ENCODE measurements at regions not wholly inside any gene's neighbourhood (a gene's known extent, or its start where the extent isn't known, plus 50 kb on each side); places are given as distances from the start of the nearest gene placed in this dataset.
A peak's percentile ranks its signal among the peaks of the same experiment; 100 is the strongest.

- Histone ChIP-seq H3K4me1 (ENCODE audit: insufficient read depth) (no peaks in the 10 kb centered on the region), H3F3A (replicated peaks; ENCODE audit: low read depth) (no peaks in the 10 kb centered on the region), H3K79me2 (replicated peaks; ENCODE audit: insufficient read depth) (no peaks in the 10 kb centered on the region), H3K36me3 (ENCODE audit: insufficient read depth) (no peaks in the 10 kb centered on the region), H3K4me3 (no peak overlapping the region), H3K27ac (ENCODE audit: low read depth) (no peak overlapping the region), H3K4me2 (no peak overlapping the region), H3K9me2 (ENCODE audit: insufficient read depth) (no peaks in the 10 kb centered on the region), H3K27me3 (ENCODE audit: insufficient read depth) (no peaks in the 10 kb centered on the region), H4K20me1 (replicated peaks; ENCODE audit: insufficient read depth) (no peaks in the 10 kb centered on the region), H2AFZ (peak overlapping the region; percentile 56)
- no peak for TF ChIP-seq ZNF331 (CRISPR knock-in tag; IDR thresholded peaks at IDR 0.05; ENCODE audit: low read depth)
- TF ChIP-seq ZNF114 (CRISPR knock-in tag; IDR thresholded peaks at IDR 0.05): no peak
- no peak for TF ChIP-seq CREB1 (CRISPR knock-in tag; IDR thresholded peaks at IDR 0.05; ENCODE audit: low read depth)
- TF ChIP-seq ETS1 (IDR thresholded peaks at IDR 0.05): no peak
- no peak for TF ChIP-seq REST (IDR thresholded peaks at IDR 0.05; ENCODE audit: unreplicated experiment)
- TF ChIP-seq STAT1 (IDR thresholded peaks at IDR 0.05; ENCODE audit: unreplicated experiment): no peak
- no peak for TF ChIP-seq NANOG (IDR thresholded peaks at IDR 0.05; ENCODE audit: borderline replicate concordance)
- TF ChIP-seq EZH2phosphoT487 (IDR thresholded peaks at IDR 0.05; ENCODE audit: unreplicated experiment): no peak
- TF ChIP-seq JUNB (IDR thresholded peaks at IDR 0.05; ENCODE audit: unreplicated experiment): no peak
- TF ChIP-seq POLR2AphosphoS5 (IDR thresholded peaks at IDR 0.05; ENCODE audit: low read depth): no peak
- TF ChIP-seq CTCF (conservative IDR thresholded peaks at IDR 0.05; ENCODE audit: low read depth in 2 of 2): no peak
- TF ChIP-seq ZNF462 (CRISPR knock-in tag; IDR thresholded peaks at IDR 0.05): no peak
- no peak for TF ChIP-seq EZH2 (IDR thresholded peaks at IDR 0.05; ENCODE audit: low read depth, unreplicated experiment)
- DNase-seq (ENCODE audit: low spot score) (peak; percentile 24), ATAC-seq (peak; percentile 62)
- H3K27ac Mint-ChIP-seq: peak overlapping the region; percentile 89
- H3K9me3 Mint-ChIP-seq: no peaks in the 10 kb centered on the region
- peaks cover 5% of the 10 kb centered on the region; the same call in 1 of the 3 replicates for H3K4me1 Mint-ChIP-seq
- H3K27me3 Mint-ChIP-seq (ENCODE audit: insufficient read depth, low read depth, poor library complexity): peaks cover 2% of the 10 kb centered on the region
- no peak overlapping the region for H3K4me3 Mint-ChIP-seq
- H3K36me3 Mint-ChIP-seq (ENCODE audit: low read depth): no peaks in the 10 kb centered on the region; the same call in 2 of the 3 replicates
Observed at GRCh38 chr4:170581322-170581721, 491.6 kb upstream of the AADAT start.

All from GM23338 (cell line).